GF-D8 (cell line): ENCODE measurements at regions not wholly inside any gene's neighbourhood (a gene's known extent, or its start where the extent isn't known, plus 50 kb on each side); places are given as distances from the start of the nearest gene placed in this dataset.

ENCODE experiments used
- DNase-seq: peaks from one replicate; lab custom pipeline; 2025; lab: John Stamatoyannopoulos, UW

DNA sequence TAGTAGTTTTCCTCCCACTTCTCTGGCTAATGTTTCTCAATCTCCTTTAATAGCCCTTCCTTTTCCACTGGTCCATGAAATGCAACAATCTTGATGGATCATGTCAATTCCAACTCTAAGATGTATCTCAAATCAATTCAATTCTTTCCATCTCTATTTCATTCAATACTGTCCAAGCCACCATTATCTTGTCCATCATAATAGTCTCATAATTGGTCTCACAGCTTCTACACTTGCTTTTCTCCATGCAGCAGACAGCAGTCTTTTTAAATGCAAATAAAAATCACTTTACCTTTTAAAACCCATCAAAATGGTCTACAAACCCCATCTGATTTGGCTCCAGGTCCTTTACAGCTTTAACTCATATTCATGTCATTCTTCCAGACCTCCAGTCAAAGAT is 226.6 kb downstream of the EPHA4 start:
- no peak for DNase-seq

DNA sequence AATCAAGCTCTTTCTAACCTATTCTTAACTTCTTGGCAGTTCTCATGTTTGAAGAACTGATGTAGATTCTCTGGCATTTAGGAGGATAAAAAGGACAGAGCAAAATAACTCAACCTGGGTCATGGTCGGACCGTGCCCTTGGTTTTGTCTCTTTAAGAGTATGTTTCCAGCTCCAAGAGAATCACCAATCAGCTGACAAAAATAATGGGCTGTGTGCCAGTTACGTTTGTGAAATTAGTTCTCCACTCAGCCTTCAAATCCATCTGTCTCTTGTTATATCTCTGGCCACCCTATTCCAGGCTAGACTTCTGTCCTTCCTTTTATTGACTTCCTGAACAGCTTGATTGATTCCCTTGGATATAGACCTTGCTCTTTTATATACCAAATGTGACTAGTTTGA is 225.7 kb downstream of the EPHA4 start:
- no peak for DNase-seq

DNA sequence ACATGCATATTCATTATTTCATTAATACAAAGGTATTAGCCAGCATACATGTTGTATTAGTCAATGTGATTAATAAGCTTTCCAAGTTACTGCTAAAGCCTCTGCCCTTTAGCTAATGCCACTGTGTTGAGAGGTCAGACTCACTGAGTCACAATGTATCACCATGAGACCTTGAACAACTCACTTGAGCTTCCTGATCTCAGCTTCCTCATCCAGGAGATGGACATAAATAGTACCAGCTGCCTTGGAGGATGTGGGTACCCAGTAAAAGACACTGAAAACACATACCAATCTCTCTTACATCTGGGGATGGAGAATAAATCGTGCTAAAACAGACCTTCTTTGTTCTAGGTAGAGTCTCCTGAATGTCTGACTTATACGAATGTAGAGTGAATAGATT is 224.6 kb downstream of the EPHA4 start:
- DNase-seq = no peak

DNA sequence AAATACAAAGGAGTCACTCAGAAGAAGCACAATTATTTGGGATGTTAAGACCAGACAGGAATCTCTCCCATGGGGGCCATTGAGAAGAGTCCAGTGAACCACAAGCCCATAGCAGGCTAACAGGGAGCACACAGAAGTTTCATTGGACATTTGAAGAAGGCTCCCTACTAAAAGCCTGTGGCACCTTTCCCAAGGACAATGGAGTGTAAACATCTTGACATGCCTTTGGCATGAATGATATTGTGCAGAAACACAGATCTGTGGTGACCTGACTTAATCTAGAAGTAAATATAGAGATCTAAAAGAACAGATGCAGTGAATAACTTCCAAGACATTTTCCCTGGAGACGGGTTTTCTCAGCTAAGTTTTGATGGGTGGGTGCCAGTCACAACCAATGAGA is 221.5 kb downstream of the EPHA4 start:
- no peak for DNase-seq

DNA sequence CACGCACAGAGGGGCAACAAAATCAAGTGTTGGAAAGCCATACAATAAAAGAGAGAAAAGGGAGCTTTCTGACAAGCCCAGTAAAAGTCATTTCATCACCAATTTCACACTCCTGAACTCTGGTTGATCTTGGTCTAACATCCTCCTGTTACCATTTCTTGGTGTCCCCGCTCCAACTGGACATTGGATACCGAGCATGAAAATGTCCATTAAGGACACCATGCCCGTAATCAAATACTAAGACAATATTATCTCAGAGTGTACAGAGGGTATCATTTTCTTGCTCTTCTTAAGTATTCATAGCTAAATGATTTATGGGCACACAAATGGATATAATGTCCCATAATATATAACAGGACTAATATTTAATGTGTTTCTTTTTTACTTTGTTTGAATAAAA is 218.9 kb downstream of the EPHA4 start:
- DNase-seq = no peak

DNA sequence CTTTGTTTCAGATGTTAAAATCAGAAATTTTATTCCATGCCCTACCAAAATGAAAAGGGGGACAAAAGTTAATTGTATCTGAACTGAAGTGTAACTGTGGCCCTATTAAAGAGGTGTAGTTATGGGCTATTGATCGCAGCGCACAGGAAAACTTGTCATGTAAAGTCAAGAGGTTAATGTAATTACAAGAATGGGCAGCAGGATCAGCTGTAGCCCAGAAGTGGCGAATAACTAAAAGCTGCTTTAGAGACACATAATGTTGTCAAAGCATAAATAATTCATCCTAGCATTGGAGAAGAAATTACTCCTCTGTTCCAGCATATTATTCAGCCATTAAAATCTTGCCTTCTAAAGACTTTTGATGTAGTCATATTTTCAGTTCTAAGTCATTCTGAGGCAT is 211.8 kb downstream of the EPHA4 start:
- no peak for DNase-seq

DNA sequence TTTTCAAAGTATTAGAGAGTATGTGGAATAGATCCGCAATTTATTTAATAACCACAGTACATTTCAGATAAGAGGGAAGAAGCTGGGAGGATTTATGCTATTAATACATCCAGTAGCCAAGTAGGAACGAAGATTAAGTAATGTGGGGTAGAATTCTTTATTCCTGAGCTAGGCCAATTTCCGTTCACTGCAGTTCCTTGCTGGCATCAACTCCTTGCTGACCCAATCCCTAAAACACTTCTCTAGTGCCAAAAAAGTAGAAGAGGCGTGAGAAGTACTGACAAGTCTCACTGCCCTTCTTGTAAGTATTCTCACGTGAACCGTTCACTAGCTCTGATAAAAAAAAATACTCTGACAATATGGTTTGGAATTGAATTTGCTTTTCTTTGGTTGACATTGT is 211.4 kb downstream of the EPHA4 start:
- DNase-seq = no peak

DNA sequence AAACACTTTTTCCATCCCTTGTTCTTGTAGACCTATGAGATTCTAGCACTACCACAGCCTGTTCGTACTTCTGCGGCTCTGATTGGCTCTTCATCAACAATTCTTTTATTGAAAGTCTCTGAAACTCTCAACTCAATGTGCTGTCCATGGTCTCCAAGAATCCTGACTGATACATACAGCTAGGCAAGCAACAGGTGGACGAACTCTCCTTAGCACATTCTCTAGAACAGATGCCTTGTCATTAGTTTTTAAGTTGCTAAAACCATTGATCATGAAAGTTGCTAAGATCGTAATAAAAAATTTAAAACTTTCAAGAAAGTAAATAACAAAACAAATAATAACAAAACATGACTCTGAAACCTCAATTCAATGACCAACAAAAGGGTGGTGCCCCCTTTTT is 210.5 kb downstream of the EPHA4 start:
- DNase-seq = no peak

DNA sequence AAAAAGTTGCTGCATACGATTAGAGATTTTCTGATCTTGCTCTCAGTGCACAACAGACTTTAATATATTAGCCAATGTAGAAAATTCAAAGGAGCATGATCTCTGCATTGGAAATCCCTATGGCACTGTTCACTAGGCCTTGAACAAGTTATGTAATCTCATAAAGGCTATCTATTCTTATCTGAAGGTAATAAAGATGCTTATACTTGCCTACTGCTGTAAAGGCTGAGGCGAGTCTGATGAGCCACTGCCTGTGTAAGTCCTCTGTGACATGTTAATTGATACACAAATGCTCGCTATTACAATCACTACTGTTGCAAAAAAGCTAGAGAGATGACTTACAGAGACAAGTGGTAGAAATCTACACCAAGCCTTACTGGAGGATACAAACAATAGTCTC is 207.4 kb downstream of the EPHA4 start:
- DNase-seq = no peak
